HG03095 (cell line): ENCODE measurements at regions not wholly inside any gene's neighbourhood (a gene's known extent, or its start where the extent isn't known, plus 50 kb on each side); places are given as distances from the start of the nearest gene placed in this dataset.

ENCODE experiments used
- ATAC-seq: cut with Tn5 transposase; IDR thresholded peaks from one replicate; pipeline ENCODE4 v1.9.1; 2021; ENCODE audit warnings: moderate library complexity; ENCODE audit not compliant: unreplicated experiment

GRCh38 chr18:24928301-24928878 lies 423.6 kb downstream of the ZNF521 start:
- no peak for ATAC-seq

GRCh38 chr18:24930478-24930877 lies 421.5 kb downstream of the ZNF521 start:
- ATAC-seq: no peak

- no peak for ATAC-seq
Observed at GRCh38 chr18:24930971-24931370, 421.0 kb downstream of the ZNF521 start.

GRCh38 chr18:24933345-24933744 lies 418.6 kb downstream of the ZNF521 start:
- ATAC-seq: no peak

GRCh38 chr18:24934258-24934932 lies 417.6 kb downstream of the ZNF521 start:
- ATAC-seq: no peak

GRCh38 chr18:24935008-24935407 lies 417.0 kb downstream of the ZNF521 start:
- ATAC-seq: no peak

GRCh38 chr18:24935896-24936295 lies 416.1 kb downstream of the ZNF521 start:
- ATAC-seq: no peak

- ATAC-seq: no peak
Observed at GRCh38 chr18:24936691-24937090, 415.3 kb downstream of the ZNF521 start.

GRCh38 chr18:24937639-24938275 lies 414.2 kb downstream of the ZNF521 start:
- ATAC-seq: no peak

- ATAC-seq: no peak
Observed at GRCh38 chr18:24940416-24940815, 411.6 kb downstream of the ZNF521 start.

- no peak for ATAC-seq
Observed at GRCh38 chr18:24941174-24941951, 410.6 kb downstream of the ZNF521 start.

- no peak for ATAC-seq
Observed at GRCh38 chr18:24942144-24942543, 409.8 kb downstream of the ZNF521 start.

- no peak for ATAC-seq
Observed at GRCh38 chr18:24947521-24948305, 404.3 kb downstream of the ZNF521 start.

GRCh38 chr18:24949908-24950307 lies 402.1 kb downstream of the ZNF521 start:
- ATAC-seq: no peak

GRCh38 chr18:24954341-24954740 lies 397.6 kb downstream of the ZNF521 start:
- no peak for ATAC-seq

- no peak for ATAC-seq
Observed at GRCh38 chr18:24958001-24958400, 394.0 kb downstream of the ZNF521 start.

- ATAC-seq: no peak
Observed at GRCh38 chr18:24959051-24959476, 392.9 kb downstream of the ZNF521 start.

- no peak for ATAC-seq
Observed at GRCh38 chr18:24964216-24964615, 387.8 kb downstream of the ZNF521 start.

GRCh38 chr18:24968238-24968775 lies 383.7 kb downstream of the ZNF521 start:
- no peak for ATAC-seq

- no peak for ATAC-seq
Observed at GRCh38 chr18:24972577-24972976, 379.4 kb downstream of the ZNF521 start.
